SW 1271 (cell line): ENCODE measurements at regions not wholly inside any gene's neighbourhood (a gene's known extent, or its start where the extent isn't known, plus 50 kb on each side); places are given as distances from the start of the nearest gene placed in this dataset.

Source experiments
- DNase-seq, 2 experiments: peaks; one replicate each; lab custom pipeline; 2025; lab: John Stamatoyannopoulos, UW

DNA sequence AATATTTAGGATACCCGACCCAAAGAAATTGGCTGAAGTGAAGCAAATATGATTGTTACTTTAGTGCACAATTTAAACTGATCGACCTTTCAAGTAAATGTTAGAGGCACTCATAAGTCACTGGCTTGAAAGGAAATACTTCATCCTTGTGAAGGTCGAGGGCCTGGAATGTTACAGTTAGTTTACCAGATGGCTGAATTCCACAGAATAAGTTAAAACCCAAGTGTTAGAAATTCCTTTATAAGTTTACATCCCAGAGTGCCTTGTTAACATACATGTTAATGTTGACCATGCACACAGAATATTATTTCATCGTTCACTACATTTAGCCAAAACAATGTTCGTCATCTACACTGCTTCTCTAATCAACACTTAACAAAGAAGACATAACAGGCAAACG is 235.5 kb upstream of the ANO3 start:
- no peak for DNase-seq

DNA sequence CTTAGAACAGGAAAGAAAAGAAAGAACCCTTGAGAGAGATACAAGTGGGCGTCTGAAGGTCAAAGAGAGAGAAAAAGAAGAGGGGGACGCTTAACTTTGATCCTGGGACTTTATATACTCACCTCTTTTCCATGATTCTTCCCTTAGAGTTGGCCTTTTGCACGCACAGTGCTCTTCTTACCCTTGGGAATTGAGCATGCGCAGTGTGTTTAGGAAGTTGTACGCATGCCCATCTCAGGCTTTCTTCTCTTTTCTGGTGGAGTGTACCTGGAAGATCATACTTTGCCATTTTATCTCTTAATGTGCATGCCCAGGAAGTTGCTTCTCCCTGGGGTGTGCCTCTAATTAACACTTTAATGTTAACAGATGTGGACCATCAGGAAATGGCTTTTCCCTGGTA is 229.6 kb upstream of the ANO3 start:
- no peak for DNase-seq

DNA sequence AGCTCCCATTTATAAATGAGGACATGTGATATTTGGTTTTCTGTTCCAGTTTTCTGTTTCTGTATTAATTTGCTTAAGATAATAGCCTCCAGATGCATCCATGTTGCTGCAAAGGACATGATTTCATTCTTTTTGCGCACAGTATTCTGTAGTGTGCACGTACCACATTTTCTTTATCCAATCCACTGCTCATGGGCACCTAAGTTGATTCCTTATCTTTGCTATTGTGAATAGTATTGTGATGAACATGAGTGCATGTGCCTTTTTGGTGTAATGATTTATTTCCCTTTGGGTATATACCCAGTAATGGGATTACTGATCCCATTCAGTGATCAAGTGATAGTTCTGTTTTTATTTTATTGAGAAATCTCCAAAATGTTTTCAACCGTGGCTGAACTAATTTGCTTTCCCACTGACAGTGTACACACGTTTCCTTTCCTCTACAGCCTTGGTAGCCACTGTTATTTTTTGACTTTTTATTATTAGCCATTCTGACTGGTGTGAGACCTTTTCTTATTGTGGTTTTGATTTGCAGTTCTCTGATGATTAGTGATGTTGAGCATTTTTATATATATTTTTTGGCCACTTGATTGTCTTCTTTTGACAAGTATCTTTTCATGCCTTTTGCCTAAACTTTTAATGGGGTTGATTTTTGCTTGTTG is 226.0 kb upstream of the ANO3 start:
- DNase-seq = no peak

DNA sequence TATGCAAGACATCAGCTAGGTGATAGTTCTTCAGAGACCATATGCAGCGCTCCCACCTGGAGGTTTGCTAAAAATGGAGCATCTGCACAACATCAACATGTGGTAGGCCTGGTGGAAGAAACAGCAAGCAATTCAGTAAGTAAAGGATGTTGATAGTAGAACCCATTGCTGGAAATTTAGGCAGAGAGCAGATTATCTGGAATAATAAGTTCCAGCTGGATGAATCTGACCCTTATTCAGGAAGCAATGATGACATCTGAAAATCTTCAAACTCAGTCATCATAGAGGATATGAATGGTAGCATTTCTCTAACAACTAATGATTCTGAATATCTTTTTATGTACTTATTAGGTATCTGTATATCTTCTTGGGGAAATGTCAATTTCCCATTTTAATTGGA is 225.2 kb upstream of the ANO3 start:
- DNase-seq = no peak

DNA sequence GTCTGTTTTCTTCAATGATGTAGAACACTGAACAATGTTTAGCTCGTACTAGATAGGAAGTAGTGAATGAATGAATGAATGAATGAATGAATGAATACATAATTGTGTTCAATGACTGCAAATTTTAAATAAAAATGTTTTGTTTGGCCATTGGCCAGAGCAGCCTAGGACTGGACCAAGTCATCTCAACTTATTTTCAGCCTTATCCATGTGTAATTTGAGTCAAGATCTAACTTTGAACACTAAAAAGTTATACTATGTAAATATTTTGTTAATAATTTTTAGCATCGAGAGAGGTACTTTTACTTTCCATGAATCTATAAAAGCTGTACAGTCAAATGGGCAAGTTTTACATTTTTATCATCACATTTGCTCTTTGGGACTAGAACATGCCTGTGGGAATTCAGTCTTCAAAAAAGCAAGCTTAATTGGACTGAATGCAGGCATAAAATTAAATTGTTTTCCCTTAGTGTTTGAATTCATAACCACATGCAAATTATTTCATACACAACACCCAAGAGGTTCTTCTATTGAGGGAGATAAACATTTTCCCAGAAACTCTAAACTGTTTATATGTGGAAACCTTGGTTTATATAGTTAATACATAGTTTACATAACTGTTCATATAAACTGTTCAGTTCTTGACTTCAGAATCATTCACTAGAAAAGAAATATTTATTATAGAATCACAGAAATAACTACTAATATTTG is 222.1 kb upstream of the ANO3 start:
- DNase-seq = no peak

DNA sequence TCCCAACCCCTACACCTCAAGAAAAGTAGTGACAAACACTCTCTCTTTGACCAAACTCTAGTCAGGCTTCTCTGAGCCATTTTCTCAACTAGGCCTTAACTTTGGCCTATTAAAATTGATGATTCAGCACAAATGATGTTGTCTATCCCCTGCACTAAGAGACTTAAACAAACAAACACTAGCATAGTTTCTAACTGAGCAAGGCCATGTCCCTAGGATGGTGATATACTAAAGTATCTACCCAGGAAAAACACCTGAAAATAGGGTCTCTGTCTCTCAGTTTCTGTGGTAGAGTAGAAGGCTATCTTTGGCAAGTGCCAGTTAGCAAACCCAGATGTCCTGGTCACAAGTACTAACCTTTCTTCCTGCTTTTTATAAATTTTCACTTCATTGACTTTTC is 219.7 kb upstream of the ANO3 start:
- DNase-seq = no peak

DNA sequence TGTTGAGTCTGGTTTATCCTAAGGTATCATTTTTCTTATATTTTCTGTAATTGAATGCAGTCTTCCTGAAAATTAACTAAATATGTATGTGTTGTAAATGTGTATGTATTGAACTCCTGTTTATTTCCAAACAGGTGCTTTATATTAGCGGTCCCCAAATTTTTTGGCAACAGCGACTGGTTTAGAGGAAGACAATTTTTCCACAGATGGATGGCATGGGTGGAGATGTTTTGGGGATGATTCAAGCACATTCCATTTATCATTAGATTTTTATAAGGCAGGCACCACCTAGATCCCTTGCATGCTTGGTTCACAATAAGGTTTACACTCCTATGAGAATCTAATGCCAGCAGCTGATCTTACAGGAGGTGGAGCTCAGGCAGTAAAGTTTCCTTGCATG is 210.5 kb upstream of the ANO3 start:
- DNase-seq = no peak

DNA sequence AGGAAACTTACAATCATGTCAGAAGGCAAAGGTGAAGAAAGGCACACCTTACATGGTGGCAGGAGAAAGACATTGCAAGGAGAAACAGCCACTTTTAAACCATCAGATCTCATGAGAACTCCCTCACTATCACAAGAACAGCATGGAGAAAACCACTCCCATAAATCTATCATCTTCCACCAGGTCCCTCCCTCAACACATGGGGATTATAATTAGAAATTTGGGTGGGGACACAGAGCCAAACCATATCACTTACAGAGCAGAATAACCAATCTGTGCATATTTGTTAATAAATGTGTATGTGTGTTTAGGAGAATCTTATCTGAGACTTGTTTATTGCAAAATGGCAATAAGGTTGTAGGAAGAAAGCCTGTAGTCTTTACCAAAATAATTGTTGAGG is 205.2 kb upstream of the ANO3 start:
- no peak for DNase-seq

DNA sequence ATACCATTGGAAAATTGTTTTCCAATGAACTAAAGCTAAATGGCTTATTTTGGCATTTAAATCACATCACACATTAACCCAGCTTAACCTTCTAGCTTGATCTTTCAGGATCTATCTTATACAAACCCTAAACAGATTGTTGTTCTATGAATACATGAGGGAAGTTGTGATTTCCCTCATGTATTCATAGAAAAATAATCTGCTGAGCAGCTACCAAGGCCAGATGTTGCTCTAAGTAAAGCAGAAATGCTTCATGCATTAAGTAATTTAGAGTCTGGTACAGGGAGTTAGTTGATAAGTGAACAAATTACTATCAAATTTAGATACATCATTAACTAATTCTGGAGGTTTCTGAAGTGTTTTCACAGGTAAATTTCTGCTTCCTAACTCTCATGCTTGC is 204.6 kb upstream of the ANO3 start:
- no peak for DNase-seq

DNA sequence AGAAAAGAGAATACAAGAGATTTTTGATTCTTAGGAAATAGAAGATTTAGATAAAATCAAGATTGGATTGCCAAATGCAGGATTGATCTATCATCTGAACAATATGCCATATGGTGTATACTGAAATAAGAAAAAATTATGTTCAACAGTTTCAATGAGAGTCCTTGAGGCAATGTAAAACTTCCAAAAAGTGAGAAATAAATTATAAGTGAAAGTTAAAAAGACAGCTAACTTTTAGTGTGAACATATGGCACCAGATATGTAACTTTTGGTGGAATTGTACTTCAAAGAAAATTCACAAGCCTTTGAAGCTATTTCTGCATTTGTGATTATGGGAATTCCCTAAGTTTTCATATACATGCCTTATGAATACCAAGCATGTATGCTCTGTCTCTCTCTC is 200.5 kb upstream of the ANO3 start:
- no peak for DNase-seq

DNA sequence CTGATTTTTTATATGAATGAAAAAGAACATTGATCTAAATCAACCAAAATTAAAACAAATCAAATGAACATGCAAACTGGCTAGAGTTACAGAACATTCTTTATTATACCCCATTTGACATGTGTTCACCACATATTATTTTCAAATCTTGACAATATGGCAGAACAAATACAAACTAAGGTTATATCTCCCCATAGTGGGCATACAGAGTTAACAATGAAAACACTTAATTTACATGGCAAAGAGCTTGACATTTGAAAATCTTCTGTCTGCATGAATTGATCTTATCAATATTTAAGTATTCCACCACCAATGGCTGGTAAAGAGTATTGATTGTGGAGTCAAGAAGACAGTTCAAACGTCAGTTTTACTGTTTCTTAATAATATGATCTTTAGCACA is 197.9 kb upstream of the ANO3 start:
- no peak for DNase-seq

DNA sequence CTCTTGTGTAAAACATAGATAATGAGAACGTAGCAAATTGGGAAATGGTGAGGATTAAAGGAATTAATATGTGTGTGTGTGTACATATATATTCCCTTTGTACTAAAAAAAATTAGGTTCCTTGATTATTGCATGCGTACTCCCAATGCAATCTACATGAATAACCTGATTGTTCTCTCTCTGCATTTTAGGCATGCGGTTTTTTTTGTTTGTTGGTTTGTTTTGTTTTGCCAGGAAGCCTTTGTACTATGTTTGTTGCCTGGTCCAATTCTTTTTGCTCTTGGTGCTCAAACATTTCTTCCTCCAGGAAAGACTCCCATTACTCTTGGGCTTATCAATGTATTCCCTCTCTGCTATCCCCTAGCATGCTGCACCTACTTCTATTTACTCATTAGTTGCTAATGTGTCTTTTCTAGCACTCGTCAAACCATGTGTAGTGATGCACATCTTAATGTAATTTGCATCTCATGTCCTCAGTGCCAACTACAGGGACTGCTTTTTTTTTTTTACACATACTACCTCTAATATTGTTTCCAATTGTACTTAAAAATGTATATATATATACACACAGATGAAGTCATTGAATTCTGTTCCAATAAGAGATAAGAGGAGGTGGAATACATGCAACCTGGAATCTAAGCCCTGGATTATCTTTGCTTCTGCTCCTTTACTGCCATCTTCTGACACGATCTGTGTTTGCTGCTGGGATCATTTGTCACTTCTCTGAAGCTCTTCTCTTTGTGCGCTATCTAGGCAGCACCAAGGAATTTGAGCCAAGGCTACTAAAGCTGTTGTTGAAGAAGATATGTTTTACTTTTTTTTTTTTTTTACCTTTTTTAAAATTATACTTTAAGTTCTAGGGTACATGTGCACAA is 197.2 kb upstream of the ANO3 start:
- no peak for DNase-seq

DNA sequence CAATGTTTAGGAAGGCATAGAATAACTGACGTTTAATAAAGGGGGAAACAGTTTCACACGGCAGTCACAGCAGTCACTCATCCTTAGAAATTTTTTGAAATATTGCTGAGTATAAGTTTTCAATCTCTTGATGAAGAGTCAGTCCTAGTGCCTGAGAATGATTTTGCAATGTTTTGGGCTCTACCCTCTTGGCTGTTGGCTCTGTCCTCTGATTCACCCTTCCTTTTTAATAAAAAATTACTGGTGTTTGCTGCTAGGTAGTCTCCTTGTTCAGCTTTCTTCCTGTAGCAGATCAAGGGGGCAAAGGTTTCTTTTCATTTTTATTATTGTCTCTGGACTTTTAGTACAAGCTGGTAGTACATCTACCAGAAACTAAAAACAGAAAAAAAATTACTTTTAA is 194.3 kb upstream of the ANO3 start:
- DNase-seq = no peak

DNA sequence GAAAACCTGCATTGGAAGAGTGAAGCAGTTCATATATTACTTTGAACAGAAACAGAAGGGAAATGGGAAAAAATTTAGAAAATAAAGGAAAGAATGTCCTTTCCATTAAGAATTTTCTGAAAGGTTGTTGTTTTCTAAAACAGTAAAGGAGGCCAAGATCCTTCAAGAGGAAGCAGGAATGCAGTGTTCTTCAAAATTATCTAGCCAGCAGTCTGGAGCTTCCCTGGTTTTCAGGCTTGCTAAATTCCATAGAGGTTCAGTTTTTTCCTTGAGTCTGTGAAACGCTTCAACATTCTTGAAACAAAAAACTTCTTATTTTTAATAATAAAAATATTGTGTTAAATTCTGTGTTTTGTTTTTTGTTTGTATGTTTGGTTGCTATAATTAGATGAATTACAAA is 189.0 kb upstream of the ANO3 start:
- no peak for DNase-seq

DNA sequence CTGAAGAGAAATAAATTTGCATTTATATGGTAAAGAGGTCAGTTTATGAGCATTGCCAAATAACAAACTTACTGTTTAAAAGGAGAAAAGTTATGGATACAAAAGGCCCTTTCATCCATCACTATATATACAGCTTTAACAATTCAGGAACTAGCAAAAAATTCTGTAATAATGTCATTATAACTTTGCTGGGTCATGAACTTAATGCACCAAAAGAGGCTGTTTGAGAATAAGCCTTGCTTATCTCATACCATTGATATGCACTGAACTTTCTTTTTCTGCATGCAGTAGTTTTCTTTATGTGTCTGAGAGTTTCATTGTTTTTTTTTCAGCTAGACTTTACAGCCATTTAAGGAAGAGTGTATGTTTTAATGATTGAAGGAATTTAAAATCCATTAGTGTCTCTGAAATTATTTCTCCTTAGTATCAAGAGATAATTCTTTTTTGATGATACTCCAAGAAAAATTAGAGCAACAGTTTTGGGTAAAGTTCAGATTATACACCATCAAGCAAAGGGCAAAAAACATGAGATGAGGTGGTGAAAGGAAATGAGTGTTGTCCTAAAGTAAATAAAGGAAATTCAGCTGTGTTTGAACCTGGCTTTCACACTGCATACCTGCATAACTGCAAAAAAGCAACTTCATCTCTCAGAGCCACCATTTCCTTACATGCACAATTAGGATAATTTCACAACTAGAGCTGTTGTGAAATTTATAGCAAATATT is 188.2 kb upstream of the ANO3 start:
- DNase-seq = no peak

DNA sequence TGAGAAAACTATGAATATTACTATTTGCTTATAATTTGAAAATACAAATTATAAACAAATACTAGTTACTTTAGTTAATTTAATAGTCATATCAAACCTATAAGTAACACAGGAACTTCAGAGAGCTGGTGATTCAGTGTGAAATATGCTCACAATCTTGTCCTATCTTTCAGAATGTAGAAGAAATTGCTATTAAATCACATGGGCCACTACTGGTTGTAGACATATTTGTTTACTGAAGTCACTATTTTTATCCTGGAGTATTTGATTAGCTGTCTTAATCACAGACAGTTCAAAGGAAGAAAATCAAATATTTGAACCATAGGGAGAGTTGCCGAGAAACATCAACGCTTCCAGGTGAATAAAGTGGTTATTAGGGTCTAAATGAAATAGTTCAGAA is 187.6 kb upstream of the ANO3 start:
- DNase-seq = no peak

DNA sequence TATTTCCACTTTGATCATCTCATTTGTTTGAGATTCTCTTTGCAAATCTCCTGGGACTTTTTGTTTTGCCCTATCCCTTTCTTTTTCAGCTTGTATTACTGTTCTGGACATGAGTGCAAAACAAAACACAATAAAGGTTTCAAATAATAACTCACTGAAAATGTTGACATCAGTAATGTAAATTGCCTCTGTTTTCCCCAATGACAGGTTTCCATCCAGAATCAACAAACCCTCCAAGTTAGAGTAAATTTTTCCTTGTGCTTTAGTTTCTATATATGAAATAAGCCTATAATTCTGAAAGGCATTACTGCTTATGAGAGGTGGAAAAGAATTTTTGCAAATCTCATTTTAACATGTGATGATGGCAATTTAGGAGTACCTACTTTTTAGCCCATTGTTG is 187.0 kb upstream of the ANO3 start:
- DNase-seq = no peak

DNA sequence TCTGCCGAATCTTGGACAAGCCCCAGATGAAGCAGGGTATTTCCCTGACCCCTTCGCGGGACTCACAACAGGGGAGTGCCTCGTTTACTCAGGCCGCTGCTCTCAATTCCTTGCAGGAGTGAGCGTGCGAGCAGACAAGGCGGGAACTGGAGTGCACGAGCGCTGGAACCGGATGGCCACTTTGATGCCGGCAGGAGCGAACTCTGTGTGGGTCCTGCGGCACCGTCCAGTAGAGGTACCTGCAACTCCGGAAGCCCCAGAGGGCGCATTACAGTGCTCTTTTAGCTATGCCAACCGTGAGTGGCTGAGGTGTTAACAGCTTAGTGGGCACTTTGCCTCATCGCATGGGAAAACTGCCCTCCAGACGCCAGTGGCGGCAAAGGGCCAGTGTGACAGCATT is 182.3 kb upstream of the ANO3 start:
- no peak for DNase-seq

DNA sequence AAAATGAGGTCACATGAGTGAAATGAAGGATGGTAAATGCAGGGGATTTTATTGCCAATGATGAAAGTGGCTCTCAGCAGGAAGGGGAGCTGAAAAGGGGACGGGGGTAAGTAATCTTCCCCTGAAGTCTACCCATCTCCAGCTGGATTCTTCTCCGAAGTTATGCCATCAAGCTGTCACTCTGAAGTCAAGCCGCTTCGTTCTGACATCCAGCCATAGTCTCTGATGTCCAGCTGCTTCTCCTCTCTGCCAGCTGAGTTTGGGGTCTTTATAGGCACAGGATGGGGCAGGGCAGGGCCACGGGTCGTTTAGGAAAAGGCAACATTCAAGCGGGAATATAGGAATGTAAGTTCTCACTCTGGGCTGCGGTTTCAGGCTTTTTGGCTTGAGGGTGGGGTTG is 181.9 kb upstream of the ANO3 start:
- peak in 1 of 2 experiments; percentile 17 for DNase-seq

DNA sequence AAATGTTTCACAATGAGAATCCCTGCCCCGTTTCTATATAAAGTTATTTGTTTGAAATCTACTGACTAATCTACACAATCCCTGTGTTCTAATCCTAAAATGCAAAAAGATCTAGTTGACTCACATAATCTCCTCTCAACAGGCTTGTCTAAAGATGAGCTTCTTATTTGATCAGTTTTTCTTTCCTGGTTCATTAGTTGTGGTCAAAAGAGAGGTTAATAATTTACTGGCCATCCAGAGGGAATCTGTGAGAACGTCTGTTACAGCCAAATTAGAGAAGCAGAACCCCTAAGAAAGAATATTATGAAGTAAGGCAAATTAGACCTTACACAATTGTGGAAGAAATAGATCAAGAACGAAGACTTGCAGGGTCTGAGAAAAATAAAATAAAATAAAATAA is 173.7 kb upstream of the ANO3 start:
- DNase-seq = no peak

DNA sequence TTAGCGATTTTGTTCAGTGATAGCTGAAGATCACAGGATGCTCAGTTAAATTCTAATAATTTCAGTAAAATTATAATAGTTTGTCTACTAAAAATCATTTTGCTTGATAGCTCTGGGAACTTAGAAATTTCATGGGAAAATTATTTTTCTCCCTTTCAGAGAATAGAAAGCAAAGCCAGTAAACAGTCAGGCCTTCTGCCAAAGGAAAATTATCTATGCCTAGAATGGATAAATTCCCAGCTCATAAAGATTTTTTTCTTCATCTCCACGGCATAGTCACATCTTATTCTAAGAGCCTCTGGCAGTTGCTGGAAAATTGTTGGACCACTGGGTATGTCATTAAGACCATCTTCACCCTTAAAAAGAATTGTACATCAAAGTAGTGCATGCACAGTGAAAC is 169.6 kb upstream of the ANO3 start:
- DNase-seq = no peak

DNA sequence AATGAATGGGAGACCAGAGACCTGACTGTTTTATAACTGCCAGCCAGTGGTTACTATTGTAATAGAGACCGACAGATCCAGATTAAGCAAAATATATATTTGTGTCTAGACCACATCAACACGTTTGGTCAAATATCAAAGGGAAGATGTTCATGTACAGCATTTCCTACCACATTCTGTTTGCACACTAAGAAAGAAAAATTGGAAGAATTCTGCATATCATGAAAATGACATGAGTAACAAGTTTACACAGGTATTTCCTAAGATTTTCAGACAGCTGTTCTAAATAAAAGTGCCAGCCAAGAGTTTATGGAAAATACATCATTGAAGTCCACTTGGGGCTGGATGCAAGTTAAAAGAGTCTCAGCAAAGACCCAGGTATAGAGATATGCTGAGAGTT is 145.5 kb upstream of the ANO3 start:
- DNase-seq = no peak

DNA sequence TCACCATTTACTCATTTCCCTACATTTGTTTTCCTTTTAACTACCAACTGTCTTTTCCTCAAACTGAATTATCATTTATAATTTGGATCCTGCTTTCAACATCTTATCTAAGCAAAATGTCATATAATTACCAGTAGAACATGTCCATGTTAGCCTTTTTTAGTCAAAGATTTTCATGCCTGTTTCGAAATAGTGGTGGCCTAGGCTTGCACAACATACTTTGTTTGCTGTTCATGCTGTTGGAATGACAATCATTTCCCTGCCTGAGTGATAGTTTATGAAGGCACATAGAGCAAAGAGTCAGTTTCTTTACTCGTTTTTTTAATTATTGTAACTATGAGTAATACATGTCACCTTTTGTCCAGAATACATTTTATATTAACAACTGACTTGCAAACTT is 144.3 kb upstream of the ANO3 start:
- DNase-seq = peak; percentile 18 to 27
